ENCODE measurements at regions not wholly inside any gene's neighbourhood (a gene's known extent, or its start where the extent isn't known, plus 50 kb on each side); places are given as distances from the start of the nearest gene placed in this dataset.

DNA sequence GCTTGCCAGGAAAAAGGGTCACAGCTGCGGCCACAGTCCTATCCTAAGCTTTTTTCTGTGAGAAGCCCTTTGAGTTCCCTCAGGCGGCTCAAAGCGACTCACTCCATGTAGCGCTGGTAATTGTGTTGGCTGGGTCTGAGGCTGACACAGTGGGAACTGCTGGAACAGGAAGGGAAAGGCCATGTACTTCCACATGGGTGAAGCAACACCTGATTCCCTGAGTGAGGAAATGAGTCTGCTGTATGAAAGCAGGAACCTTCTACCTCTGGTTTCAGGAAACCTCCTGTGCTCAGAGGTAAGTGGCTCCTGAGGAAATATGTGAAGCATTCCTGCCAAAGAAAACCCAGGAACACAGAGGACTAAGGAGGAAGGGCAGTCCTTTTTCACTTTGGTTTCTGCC lies 734.6 kb upstream of the SORCS1 start:
- ATAC-seq (peak; percentile 58), DNase-seq (ENCODE audit: low spot score) (peak; percentile 15)
- H3K27ac Mint-ChIP-seq: peak overlapping the region; percentile 30; the same call in 1 of the 2 replicates

More for the DNA sequence above, 734.6 kb upstream of the SORCS1 start:
- peak overlapping the region; percentile 7; the same call in 1 of the 2 replicates for H3K27ac ChIP-seq (ENCODE audit: low read depth)
- TF ChIP-seq CREB1 (CRISPR knock-in tag; IDR thresholded peaks at IDR 0.05; ENCODE audit: low read depth) (no peak), ZNF114 (CRISPR knock-in tag; IDR thresholded peaks at IDR 0.05) (no peak), ZNF331 (CRISPR knock-in tag; IDR thresholded peaks at IDR 0.05; ENCODE audit: low read depth) (no peak), JUNB (IDR thresholded peaks at IDR 0.05; ENCODE audit: unreplicated experiment) (no peak)
- TF ChIP-seq, protein P1, sequence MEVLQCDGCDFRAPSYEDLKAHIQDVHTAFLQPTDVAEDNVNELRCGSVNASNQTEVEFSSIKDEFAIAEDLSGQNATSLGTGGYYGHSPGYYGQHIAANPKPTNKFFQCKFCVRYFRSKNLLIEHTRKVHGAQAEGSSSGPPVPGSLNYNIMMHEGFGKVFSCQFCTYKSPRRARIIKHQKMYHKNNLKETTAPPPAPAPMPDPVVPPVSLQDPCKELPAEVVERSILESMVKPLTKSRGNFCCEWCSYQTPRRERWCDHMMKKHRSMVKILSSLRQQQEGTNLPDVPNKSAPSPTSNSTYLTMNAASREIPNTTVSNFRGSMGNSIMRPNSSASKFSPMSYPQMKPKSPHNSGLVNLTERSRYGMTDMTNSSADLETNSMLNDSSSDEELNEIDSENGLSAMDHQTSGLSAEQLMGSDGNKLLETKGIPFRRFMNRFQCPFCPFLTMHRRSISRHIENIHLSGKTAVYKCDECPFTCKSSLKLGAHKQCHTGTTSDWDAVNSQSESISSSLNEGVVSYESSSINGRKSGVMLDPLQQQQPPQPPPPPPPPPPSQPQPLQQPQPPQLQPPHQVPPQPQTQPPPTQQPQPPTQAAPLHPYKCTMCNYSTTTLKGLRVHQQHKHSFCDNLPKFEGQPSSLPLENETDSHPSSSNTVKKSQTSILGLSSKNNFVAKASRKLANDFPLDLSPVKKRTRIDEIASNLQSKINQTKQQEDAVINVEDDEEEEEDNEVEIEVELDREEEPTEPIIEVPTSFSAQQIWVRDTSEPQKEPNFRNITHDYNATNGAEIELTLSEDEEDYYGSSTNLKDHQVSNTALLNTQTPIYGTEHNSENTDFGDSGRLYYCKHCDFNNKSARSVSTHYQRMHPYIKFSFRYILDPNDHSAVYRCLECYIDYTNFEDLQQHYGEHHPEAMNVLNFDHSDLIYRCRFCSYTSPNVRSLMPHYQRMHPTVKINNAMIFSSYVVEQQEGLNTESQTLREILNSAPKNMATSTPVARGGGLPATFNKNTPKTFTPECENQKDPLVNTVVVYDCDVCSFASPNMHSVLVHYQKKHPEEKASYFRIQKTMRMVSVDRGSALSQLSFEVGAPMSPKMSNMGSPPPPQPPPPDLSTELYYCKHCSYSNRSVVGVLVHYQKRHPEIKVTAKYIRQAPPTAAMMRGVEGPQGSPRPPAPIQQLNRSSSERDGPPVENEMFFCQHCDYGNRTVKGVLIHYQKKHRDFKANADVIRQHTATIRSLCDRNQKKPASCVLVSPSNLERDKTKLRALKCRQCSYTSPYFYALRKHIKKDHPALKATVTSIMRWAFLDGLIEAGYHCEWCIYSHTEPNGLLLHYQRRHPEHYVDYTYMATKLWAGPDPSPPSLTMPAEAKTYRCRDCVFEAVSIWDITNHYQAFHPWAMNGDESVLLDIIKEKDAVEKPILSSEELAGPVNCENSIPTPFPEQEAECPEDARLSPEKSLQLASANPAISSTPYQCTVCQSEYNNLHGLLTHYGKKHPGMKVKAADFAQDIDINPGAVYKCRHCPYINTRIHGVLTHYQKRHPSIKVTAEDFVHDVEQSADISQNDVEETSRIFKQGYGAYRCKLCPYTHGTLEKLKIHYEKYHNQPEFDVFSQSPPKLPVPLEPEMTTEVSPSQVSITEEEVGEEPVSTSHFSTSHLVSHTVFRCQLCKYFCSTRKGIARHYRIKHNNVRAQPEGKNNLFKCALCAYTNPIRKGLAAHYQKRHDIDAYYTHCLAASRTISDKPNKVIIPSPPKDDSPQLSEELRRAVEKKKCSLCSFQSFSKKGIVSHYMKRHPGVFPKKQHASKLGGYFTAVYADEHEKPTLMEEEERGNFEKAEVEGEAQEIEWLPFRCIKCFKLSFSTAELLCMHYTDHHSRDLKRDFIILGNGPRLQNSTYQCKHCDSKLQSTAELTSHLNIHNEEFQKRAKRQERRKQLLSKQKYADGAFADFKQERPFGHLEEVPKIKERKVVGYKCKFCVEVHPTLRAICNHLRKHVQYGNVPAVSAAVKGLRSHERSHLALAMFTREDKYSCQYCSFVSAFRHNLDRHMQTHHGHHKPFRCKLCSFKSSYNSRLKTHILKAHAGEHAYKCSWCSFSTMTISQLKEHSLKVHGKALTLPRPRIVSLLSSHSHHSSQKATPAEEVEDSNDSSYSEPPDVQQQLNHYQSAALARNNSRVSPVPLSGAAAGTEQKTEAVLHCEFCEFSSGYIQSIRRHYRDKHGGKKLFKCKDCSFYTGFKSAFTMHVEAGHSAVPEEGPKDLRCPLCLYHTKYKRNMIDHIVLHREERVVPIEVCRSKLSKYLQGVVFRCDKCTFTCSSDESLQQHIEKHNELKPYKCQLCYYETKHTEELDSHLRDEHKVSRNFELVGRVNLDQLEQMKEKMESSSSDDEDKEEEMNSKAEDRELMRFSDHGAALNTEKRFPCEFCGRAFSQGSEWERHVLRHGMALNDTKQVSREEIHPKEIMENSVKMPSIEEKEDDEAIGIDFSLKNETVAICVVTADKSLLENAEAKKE (CRISPR knock-in tag; IDR thresholded peaks at IDR 0.05): no peak
- TF ChIP-seq, protein P2, sequence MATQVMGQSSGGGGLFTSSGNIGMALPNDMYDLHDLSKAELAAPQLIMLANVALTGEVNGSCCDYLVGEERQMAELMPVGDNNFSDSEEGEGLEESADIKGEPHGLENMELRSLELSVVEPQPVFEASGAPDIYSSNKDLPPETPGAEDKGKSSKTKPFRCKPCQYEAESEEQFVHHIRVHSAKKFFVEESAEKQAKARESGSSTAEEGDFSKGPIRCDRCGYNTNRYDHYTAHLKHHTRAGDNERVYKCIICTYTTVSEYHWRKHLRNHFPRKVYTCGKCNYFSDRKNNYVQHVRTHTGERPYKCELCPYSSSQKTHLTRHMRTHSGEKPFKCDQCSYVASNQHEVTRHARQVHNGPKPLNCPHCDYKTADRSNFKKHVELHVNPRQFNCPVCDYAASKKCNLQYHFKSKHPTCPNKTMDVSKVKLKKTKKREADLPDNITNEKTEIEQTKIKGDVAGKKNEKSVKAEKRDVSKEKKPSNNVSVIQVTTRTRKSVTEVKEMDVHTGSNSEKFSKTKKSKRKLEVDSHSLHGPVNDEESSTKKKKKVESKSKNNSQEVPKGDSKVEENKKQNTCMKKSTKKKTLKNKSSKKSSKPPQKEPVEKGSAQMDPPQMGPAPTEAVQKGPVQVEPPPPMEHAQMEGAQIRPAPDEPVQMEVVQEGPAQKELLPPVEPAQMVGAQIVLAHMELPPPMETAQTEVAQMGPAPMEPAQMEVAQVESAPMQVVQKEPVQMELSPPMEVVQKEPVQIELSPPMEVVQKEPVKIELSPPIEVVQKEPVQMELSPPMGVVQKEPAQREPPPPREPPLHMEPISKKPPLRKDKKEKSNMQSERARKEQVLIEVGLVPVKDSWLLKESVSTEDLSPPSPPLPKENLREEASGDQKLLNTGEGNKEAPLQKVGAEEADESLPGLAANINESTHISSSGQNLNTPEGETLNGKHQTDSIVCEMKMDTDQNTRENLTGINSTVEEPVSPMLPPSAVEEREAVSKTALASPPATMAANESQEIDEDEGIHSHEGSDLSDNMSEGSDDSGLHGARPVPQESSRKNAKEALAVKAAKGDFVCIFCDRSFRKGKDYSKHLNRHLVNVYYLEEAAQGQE (IDR thresholded peaks at IDR 0.05; ENCODE audit: unreplicated experiment): no peak
- H3K4me2 ChIP-seq: no peak overlapping the region
- no peaks in the 10 kb centered on the region; the same call in 1 of the 2 replicates for H3K9me2 ChIP-seq (ENCODE audit: insufficient read depth)
- Mint-ChIP-seq H3K36me3 (ENCODE audit: low read depth) (peaks cover 6% of the 10 kb centered on the region; the same call in 1 of the 3 replicates), H3K27me3 (ENCODE audit: insufficient read depth, low read depth, poor library complexity) (no peaks in the 10 kb centered on the region), H3K4me1 (peaks cover 20% of the 10 kb centered on the region), H3K9me3 (peaks cover 4% of the 10 kb centered on the region; the same call in 2 of the 3 replicates), H3K4me3 (no peak overlapping the region)
- H3K4me3 ChIP-seq: no peak overlapping the region
- peak overlapping the region; percentile 80; the same call in 1 of the 2 replicates for H2AFZ ChIP-seq
- no peaks in the 10 kb centered on the region for H3K36me3 ChIP-seq (ENCODE audit: insufficient read depth)
- no peaks in the 10 kb centered on the region for H3F3A ChIP-seq (replicated peaks; ENCODE audit: low read depth)
- H4K20me1 ChIP-seq (replicated peaks; ENCODE audit: insufficient read depth): no peaks in the 10 kb centered on the region
- H3K27me3 ChIP-seq (ENCODE audit: insufficient read depth): no peaks in the 10 kb centered on the region
- H3K4me1 ChIP-seq (ENCODE audit: insufficient read depth): no peaks in the 10 kb centered on the region; the same call in 1 of the 2 replicates
- no peaks in the 10 kb centered on the region for H3K79me2 ChIP-seq (replicated peaks; ENCODE audit: insufficient read depth)

Data from GM23338 (cell line).